Colonic mucosa (tissue), 4 donors: ENCODE measurements at regions not wholly inside any gene's neighbourhood (a gene's known extent, or its start where the extent isn't known, plus 50 kb on each side); places are given as distances from the start of the nearest gene placed in this dataset.

Experiments
- DNase-seq: peaks from one replicate; pipeline ENCODE4 v3.0.0-alpha.2; 2020
- H3K27ac ChIP-seq: fragments of 200-600 bp; one replicate; pipeline ENCODE4 v1.8.0; 2021
- H3K27me3 ChIP-seq: fragments of 200-600 bp; one replicate; pipeline ENCODE4 v1.8.0; 2021
- H3K36me3 ChIP-seq: fragments of 200-600 bp; one replicate; pipeline ENCODE4 v1.8.0; 2021
- H3K4me1 ChIP-seq: fragments of 200-600 bp; one replicate; pipeline ENCODE4 v1.8.0; 2021; ENCODE audit warnings: mild to moderate bottlenecking
- H3K4me3 ChIP-seq: fragments of 200-600 bp; one replicate; pipeline ENCODE4 v1.8.0; 2021
- H3K9ac ChIP-seq, 2 donors: one replicate each; pipeline ENCODE4 v1.7.0; 2013; ENCODE audit warnings: control low read depth in 2 of 2, low read depth in 2 of 2, low read length in 2 of 2
- H3K9me3 ChIP-seq: fragments of 200-600 bp; one replicate; pipeline ENCODE4 v1.8.0; 2021
- intact Hi-C: fragments of 100-400 bp; cut with DNase I; formaldehyde crosslinking; loops from one replicate; pipeline ENCODE4 v1.14.1; 2022
- TF ChIP-seq, protein P1 (sequence below): fragments of 200-600 bp; IDR thresholded peaks from one replicate; pipeline ENCODE4 v1.8.0; 2022; ENCODE audit warnings: antibody characterized with exemption, mild to moderate bottlenecking
- donor health status: healthy.
- donor health status: DM: no; HTN: no; CAD: no.
- donor health status: DM: no; HTN: no; CAD: no.

DNA sequence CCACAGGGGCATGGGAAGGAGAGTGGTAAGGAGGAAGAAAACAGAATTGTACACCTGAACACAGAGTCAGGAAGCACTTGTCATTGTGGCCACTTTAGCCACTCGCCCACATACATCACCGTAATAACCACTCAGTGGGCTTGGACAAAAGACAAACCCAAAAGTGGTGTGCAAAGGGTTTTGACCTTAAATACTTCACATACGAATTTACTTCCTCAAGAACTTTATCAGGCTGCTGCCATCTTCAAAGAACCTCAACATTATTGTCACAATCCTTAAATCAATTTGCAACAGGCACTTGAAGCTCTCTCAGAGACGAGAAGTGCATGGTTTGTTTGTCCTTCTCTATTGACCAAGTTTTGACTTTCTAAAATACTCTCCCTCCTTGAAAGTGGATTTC lies 187.3 kb upstream of the EGLN3 start:
- TF ChIP-seq, protein P1, sequence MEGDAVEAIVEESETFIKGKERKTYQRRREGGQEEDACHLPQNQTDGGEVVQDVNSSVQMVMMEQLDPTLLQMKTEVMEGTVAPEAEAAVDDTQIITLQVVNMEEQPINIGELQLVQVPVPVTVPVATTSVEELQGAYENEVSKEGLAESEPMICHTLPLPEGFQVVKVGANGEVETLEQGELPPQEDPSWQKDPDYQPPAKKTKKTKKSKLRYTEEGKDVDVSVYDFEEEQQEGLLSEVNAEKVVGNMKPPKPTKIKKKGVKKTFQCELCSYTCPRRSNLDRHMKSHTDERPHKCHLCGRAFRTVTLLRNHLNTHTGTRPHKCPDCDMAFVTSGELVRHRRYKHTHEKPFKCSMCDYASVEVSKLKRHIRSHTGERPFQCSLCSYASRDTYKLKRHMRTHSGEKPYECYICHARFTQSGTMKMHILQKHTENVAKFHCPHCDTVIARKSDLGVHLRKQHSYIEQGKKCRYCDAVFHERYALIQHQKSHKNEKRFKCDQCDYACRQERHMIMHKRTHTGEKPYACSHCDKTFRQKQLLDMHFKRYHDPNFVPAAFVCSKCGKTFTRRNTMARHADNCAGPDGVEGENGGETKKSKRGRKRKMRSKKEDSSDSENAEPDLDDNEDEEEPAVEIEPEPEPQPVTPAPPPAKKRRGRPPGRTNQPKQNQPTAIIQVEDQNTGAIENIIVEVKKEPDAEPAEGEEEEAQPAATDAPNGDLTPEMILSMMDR = no peak
- Histone ChIP-seq H3K4me3 (no peak overlapping the region), H3K4me1 (no peaks in the 10 kb centered on the region), H3K27me3 (no peaks in the 10 kb centered on the region), H3K36me3 (no peaks in the 10 kb centered on the region), H3K27ac (no peak overlapping the region), H3K9me3 (no peaks in the 10 kb centered on the region), H3K9ac (no peak overlapping the region)
- no peak for DNase-seq
- intact Hi-C loops = no loop called here

DNA sequence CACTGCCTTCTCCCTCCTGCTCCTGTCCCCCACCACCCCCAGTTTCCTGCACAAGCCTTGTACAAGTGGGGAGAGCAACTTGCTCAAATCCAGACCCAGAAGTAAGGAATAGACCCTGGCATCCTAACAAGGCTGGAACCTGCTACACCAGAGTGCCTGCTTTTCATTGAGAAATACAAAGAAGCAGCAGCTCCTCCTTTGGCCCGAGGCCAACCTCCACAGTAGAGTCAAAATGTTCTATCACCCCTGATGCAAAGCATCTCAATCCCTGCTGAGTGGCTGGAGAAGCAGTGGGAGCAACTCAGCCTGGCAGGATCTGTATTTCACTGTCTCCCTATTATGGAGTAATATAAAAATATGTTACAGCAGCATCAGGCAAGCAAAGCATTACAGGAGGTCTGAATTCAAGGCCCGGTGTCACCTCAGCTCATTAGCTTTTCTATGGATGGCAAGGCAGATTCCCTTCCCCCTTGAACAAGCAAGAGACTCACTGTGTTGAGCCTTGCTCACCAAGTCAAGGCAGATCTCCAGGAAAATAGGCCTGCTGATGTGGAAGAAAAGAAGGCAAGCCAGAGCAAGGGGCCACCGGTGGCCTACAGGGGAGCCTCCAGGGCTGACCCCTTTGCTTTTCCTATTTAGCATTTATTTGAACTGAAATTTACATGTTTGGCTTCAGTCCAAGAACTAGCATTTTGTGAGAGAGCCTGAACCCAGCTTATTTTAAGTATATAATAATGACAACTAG lies 186.3 kb upstream of the EGLN3 start:
- no peak for DNase-seq
- TF ChIP-seq, protein P1 = no peak
- Histone ChIP-seq H3K4me1 (no peaks in the 10 kb centered on the region), H3K27ac (no peak overlapping the region), H3K36me3 (no peaks in the 10 kb centered on the region), H3K4me3 (no peak overlapping the region), H3K27me3 (no peaks in the 10 kb centered on the region), H3K9me3 (no peaks in the 10 kb centered on the region), H3K9ac (no peak overlapping the region)
- intact Hi-C loops = no loop called here

DNA sequence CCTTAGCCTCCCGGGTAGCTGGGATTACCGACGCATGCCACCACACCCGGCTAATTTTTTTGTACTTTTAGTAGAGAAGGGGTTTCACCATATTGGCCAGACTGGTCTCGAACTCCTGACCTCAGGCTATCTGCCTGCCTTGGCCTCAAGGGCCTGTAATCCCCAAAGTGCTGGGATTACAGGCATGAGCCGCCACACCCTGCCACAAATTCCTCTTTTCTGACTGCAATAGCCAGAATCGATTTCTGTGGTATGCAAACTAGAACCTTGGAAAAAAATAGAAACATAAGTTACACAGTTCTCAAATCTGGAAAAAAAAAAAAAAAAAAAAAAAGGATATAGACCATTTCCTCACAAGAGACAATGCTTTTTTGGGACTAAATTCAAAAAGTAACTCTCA lies 184.6 kb upstream of the EGLN3 start:
- Histone ChIP-seq H3K4me3 (no peak overlapping the region), H3K36me3 (no peaks in the 10 kb centered on the region), H3K9ac (no peak overlapping the region), H3K4me1 (no peaks in the 10 kb centered on the region), H3K27ac (no peak overlapping the region), H3K9me3 (no peaks in the 10 kb centered on the region), H3K27me3 (no peaks in the 10 kb centered on the region)
- no peak for DNase-seq
- TF ChIP-seq, protein P1 = no peak
- intact Hi-C loops = no loop called here

DNA sequence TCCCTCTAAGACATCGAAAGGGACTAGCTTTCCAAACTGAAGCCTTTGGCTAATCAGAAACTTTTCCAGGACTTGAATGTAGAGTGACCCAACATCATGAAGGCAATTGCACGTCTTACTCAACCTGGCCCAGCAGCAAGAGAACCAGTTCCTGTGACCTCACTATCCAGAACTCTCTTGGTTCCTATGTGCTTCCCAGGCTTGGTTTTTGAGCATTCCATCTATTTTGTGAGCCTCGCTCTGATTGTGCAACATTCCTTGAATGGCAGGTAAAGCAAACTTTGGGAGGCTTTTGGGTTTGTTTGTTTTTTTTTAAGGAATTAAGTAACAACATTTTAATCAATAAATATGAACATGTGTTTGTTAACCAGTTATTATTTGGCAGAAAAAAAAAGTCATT lies 183.6 kb upstream of the EGLN3 start:
- no peak overlapping the region for H3K4me3 ChIP-seq
- H3K27me3 ChIP-seq = no peaks in the 10 kb centered on the region
- H3K27ac ChIP-seq = no peak overlapping the region
- H3K9me3 ChIP-seq = no peaks in the 10 kb centered on the region
- TF ChIP-seq, protein P1 = no peak
- intact Hi-C loops = no loop called here
- no peak for DNase-seq
- no peaks in the 10 kb centered on the region for H3K4me1 ChIP-seq
- H3K9ac ChIP-seq = no peak overlapping the region
- no peaks in the 10 kb centered on the region for H3K36me3 ChIP-seq

DNA sequence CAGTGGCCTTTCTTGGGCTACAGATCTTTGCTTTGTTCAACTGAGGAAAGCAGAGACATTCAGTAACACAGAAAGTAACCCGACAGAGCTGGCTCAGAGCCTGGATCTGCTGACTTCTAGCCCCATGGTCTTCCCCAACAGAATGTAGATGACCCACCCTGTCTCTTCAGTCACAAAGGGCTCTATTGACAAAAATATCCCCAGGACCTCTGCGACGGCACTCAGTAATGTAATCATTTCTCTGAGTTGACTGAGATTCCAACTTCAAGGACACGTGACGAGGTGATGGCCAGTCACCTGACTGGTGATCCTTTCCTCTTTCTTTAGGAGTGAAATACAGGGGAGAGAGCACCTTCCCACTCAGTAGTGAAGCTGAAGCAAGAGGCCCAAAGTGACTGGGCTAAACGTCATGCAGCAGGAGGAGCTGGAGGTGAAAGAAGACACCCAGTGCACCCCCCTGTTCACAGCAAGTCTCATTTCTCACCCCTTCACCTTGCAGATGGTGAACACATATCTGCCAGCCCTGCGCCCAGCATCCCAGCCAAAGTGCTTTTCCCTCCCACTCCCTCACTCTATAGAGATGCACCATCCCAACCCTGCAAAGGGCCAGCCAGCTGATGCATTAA lies 179.2 kb upstream of the EGLN3 start:
- DNase-seq = no peak
- intact Hi-C loops = no loop called here
- no peak overlapping the region for H3K4me3 ChIP-seq
- H3K36me3 ChIP-seq = no peaks in the 10 kb centered on the region
- H3K9me3 ChIP-seq = no peaks in the 10 kb centered on the region
- no peaks in the 10 kb centered on the region for H3K27me3 ChIP-seq
- H3K9ac ChIP-seq = no peak overlapping the region
- TF ChIP-seq, protein P1 = no peak
- no peaks in the 10 kb centered on the region for H3K4me1 ChIP-seq
- H3K27ac ChIP-seq = no peak overlapping the region
